NT2/D1 (cell line): ENCODE measurements at regions not wholly inside any gene's neighbourhood (a gene's known extent, or its start where the extent isn't known, plus 50 kb on each side); places are given as distances from the start of the nearest gene placed in this dataset.
A peak's percentile ranks its signal among the peaks of the same experiment; 100 is the strongest.

Experiments
- DNase-seq: peaks from one replicate; pipeline ENCODE4 v3.0.0-alpha.2; 2011; ENCODE audit warnings: low read depth, low spot score
- H3K27me3 ChIP-seq: 2 replicates; pipeline ENCODE4 v1.6.0; 2011; ENCODE audit warnings: mild to moderate bottlenecking; ENCODE audit not compliant: insufficient read length, insufficient read depth
- H3K36me3 ChIP-seq: 2 replicates; pipeline ENCODE4 v1.6.1; 2011; ENCODE audit warnings: mild to moderate bottlenecking, low read length, mixed read lengths; ENCODE audit not compliant: insufficient read depth, insufficient read length
- H3K4me1 ChIP-seq: 2 replicates; pipeline ENCODE4 v1.5.1; 2011; ENCODE audit not compliant: insufficient read depth, insufficient read length
- H3K4me3 ChIP-seq: 2 replicates; pipeline ENCODE4 v1.5.1; 2011; ENCODE audit warnings: low read depth; ENCODE audit not compliant: insufficient read length
- H3K9ac ChIP-seq: 2 replicates; pipeline ENCODE4 v1.6.0; 2011; ENCODE audit warnings: low read depth; ENCODE audit not compliant: insufficient read length
- H3K9me3 ChIP-seq: 2 replicates; pipeline ENCODE4 v1.5.1; 2011; ENCODE audit warnings: mild to moderate bottlenecking, low read length; ENCODE audit not compliant: insufficient read depth
- SUZ12 ChIP-seq: IDR thresholded peaks from 2 replicates; pipeline ENCODE4 v1.6.1; 2011; ENCODE audit not compliant: insufficient read length, insufficient read depth; ENCODE audit errors: extremely low read depth
- YY1 ChIP-seq: IDR thresholded peaks from 2 replicates; pipeline ENCODE4 v1.6.1; 2011; ENCODE audit not compliant: insufficient read length, insufficient read depth
- ZNF274 ChIP-seq: IDR thresholded peaks from 2 replicates; pipeline ENCODE4 v1.6.1; 2011; ENCODE audit warnings: mild to moderate bottlenecking, low read depth, low read length

DNA sequence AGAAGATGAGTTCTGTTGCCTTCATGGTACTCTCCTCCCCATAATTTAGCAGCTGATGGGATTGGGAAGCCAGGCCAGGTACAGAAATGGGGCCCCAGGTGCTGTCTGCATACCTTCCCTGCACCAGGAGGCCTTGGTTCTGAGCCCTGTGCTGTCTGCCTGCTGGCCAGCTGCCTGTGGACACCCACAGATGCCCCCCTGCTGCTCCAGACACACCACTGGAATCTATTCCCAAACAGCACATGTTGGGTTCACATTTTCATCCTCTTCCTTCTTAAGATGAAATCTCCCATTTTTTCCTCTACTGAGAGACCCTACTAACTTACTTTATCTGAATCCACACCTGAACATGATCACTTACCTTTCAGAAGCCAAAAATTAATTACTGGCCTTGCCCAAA is 152.0 kb upstream of the CCDC68 start:
- TF ChIP-seq SUZ12 (no peak), ZNF274 (no peak), YY1 (no peak)
- Histone ChIP-seq H3K9me3 (no peaks in the 10 kb centered on the region), H3K27me3 (no peaks in the 10 kb centered on the region), H3K4me3 (no peak overlapping the region), H3K36me3 (no peaks in the 10 kb centered on the region), H3K9ac (no peak overlapping the region), H3K4me1 (no peaks in the 10 kb centered on the region)
- no peak for DNase-seq

DNA sequence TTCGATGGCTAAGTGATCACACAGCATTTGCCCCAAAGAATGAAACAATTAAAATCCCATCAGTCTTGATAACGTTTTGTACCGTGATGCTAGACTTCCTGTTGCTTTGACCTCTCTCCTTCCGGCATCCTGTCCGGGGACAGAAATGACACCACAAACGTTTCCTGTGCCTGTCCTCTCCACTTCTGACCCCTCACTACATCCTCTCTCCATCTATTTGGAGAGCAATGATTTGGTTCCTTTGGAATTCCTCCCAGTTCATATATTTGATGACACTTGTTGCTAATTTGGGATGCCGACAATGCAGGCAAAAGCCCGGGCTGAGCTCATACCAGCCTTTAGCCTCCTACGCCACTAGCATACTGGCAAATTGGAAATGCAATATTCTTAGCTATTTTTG is 151.2 kb upstream of the CCDC68 start:
- Histone ChIP-seq H3K9me3 (no peaks in the 10 kb centered on the region), H3K4me3 (no peak overlapping the region), H3K27me3 (no peaks in the 10 kb centered on the region), H3K36me3 (no peaks in the 10 kb centered on the region), H3K9ac (no peak overlapping the region), H3K4me1 (no peaks in the 10 kb centered on the region)
- no peak for TF ChIP-seq ZNF274
- TF ChIP-seq SUZ12: no peak
- no peak for TF ChIP-seq YY1
- DNase-seq: no peak

DNA sequence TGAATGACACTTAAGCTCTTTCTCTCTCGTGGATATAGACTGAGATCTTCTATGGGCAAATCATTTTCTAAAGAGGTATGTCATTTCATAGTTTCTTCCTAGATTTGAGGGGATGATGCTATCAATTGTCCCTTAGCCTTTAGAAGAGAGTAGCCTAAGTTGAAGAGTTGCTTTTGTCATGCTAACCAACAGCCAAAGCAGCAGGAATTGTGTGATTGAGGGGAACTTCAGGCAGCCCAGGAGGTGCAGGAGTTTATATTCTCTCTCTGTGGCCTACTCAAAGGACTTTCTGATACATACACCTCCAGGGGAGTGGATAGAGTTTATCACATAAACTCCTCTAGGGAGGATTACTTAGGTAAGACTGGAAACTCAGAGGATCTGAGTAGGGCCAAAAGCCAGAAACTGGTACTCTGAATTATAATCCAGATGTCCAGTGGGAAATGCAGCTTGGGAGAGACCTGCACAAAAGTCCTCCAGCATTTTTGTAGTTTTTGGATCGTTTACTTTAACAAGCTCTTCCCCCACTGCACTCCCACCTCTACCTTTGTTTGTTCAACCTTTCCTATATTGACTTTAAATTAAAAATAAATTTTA is 150.7 kb upstream of the CCDC68 start:
- no peaks in the 10 kb centered on the region for H3K4me1 ChIP-seq
- H3K9ac ChIP-seq: no peak overlapping the region
- no peaks in the 10 kb centered on the region for H3K27me3 ChIP-seq
- H3K4me3 ChIP-seq: no peak overlapping the region
- peak; percentile 27 for DNase-seq
- no peak for TF ChIP-seq SUZ12
- TF ChIP-seq ZNF274: no peak
- no peak for TF ChIP-seq YY1
- no peaks in the 10 kb centered on the region for H3K36me3 ChIP-seq
- no peaks in the 10 kb centered on the region for H3K9me3 ChIP-seq

DNA sequence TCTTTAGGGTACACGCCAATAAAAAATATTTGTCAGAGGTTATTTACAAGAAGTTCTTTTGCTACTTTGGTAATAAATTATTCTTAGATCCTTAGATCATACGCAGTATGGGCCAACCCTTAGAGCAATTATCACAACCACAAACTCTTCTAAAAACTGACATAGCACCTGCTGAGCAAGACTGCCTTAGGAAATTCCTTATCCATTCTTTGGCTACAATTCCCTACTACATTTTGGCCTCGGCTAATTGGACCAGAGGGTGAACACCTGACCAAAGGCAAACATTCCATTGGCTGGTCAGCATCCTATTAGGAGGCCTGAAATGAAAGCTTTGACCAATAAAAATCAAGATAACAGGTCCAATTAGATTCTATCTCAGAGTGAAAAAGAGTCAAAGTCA is 147.6 kb upstream of the CCDC68 start:
- H3K9me3 ChIP-seq: no peaks in the 10 kb centered on the region
- DNase-seq: no peak
- no peak overlapping the region for H3K9ac ChIP-seq
- H3K4me1 ChIP-seq: no peaks in the 10 kb centered on the region
- H3K27me3 ChIP-seq: no peaks in the 10 kb centered on the region
- TF ChIP-seq SUZ12 (no peak), YY1 (no peak), ZNF274 (no peak)
- H3K36me3 ChIP-seq: no peaks in the 10 kb centered on the region
- no peak overlapping the region for H3K4me3 ChIP-seq

DNA sequence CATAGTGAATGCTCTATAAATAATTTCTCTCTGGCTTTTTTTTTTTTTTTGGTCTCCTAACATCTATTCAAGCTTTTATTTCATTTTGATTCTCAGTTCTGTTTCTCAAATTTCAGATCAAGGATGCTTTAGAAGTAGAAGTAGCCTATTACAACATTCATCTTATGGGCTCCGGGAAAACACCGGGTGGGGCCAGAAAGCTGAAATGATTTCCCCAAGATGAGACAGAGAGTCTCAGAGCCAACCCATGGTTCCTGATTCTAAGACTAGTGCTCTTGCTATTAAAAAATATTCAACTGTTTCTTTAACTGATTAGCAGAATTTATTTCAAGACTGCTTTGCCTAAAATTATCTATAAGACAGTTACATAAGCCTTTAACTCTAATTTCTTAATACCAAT is 147.2 kb upstream of the CCDC68 start:
- TF ChIP-seq SUZ12: no peak
- no peak for TF ChIP-seq YY1
- no peak for TF ChIP-seq ZNF274
- H3K9ac ChIP-seq: no peak overlapping the region
- H3K4me1 ChIP-seq: no peaks in the 10 kb centered on the region
- H3K36me3 ChIP-seq: no peaks in the 10 kb centered on the region
- H3K9me3 ChIP-seq: no peaks in the 10 kb centered on the region
- DNase-seq: no peak
- H3K27me3 ChIP-seq: no peaks in the 10 kb centered on the region
- no peak overlapping the region for H3K4me3 ChIP-seq

DNA sequence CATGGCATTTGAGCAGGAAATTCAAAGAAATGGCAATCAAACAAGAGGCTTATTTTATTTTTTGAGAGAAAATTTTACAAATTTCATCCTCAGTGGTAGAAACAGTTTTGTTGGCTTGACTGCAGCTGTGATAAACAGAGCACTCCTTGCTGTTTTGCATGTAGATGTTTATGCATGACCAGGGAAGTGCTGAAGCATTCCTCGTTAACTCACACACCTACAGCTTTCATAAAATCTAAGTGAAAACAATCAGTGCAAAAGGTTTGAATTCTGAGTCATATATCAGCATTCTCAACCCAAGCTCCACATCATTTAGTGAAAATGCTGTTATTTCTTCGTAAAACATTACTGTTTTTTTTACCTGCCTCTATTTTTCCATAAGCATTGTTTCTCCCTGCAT is 146.6 kb upstream of the CCDC68 start:
- TF ChIP-seq ZNF274 (no peak), SUZ12 (no peak), YY1 (no peak)

DNA sequence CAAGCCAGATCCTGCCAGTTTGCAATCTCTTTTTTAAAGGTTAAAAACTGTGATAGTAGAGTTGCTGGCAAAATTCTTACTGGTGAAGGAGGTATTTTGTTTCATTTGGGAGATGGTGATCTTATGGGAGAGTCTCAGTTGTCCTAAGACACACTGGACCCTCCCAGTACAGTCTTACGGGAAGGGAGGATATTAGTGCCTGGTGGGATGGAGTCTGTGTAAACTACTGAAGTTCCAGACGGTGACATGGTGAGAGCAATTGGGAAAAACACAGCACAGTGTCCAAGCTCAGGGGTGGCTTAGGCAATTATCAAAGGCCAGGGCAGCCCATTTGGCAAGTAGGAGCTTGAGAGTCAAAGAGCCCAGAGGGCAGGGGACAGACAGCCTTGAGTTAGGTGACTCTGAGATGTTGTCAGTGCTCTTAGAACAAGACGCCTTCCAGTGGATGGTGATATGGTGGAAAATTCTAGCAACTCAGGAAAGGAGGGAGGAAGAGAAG is 143.7 kb upstream of the CCDC68 start:
- DNase-seq: no peak
- no peak overlapping the region for H3K9ac ChIP-seq
- no peaks in the 10 kb centered on the region for H3K36me3 ChIP-seq
- no peaks in the 10 kb centered on the region for H3K4me1 ChIP-seq
- no peaks in the 10 kb centered on the region for H3K9me3 ChIP-seq
- no peaks in the 10 kb centered on the region for H3K27me3 ChIP-seq
- H3K4me3 ChIP-seq: no peak overlapping the region
- TF ChIP-seq ZNF274 (no peak), SUZ12 (no peak)

More for the DNA sequence above, 146.6 kb upstream of the CCDC68 start:
- no peak for DNase-seq
- H3K4me1 ChIP-seq: no peaks in the 10 kb centered on the region
- H3K9me3 ChIP-seq: no peaks in the 10 kb centered on the region
- H3K27me3 ChIP-seq: no peaks in the 10 kb centered on the region
- H3K9ac ChIP-seq: no peak overlapping the region
- H3K4me3 ChIP-seq: no peak overlapping the region
- no peaks in the 10 kb centered on the region for H3K36me3 ChIP-seq

DNA sequence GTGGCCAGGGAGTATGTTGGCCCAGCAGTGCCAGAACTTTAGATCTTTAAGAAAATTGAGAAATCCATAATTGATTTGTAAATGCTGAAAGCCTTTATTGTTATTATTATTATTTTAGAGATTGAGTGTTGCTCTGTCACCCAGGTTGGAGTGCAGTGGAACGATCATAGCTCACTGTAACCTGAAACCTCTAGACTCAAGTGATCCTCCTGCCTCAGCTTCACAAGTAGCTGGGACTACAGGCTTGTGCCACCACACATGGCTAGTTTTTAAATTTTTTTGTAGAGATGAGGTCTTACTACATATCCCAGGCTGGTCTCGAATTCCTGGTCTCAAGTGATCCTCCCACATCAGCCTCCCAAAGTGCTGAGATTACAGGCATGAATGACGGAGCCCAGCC is 143.2 kb upstream of the CCDC68 start:
- no peak for DNase-seq
- TF ChIP-seq ZNF274 (no peak), YY1 (no peak), SUZ12 (no peak)
- H3K4me1 ChIP-seq: no peaks in the 10 kb centered on the region

DNA sequence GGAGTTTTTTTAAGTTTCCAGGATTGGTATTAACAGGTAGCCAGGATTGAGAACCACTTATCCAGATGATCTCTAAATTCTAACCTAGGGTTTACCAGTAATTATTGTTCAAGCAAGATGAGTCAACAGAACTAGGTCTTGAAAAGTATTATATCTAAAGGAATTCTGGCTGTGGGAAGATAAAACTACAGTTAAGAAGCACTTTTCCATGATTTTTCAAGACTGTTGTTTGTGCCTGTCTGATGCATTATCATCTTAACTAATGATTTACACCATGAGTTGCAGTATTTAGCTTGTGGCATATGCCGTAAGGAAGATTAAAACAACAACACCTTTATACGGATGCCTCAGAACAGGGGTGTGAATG is 142.2 kb upstream of the CCDC68 start:
- Histone ChIP-seq H3K27me3 (no peaks in the 10 kb centered on the region), H3K4me3 (no peak overlapping the region)
- no peak for TF ChIP-seq YY1

More for the DNA sequence above, 143.2 kb upstream of the CCDC68 start:
- Histone ChIP-seq H3K9ac (no peak overlapping the region), H3K9me3 (no peaks in the 10 kb centered on the region), H3K4me3 (no peak overlapping the region), H3K27me3 (no peaks in the 10 kb centered on the region), H3K36me3 (no peaks in the 10 kb centered on the region)

More for the DNA sequence above, 142.2 kb upstream of the CCDC68 start:
- no peak overlapping the region for H3K9ac ChIP-seq
- no peaks in the 10 kb centered on the region for H3K9me3 ChIP-seq
- DNase-seq: no peak
- H3K4me1 ChIP-seq: no peaks in the 10 kb centered on the region
- no peaks in the 10 kb centered on the region for H3K36me3 ChIP-seq
